ENCODE measurements at regions not wholly inside any gene's neighbourhood (a gene's known extent, or its start where the extent isn't known, plus 50 kb on each side); places are given as distances from the start of the nearest gene placed in this dataset.

DNA sequence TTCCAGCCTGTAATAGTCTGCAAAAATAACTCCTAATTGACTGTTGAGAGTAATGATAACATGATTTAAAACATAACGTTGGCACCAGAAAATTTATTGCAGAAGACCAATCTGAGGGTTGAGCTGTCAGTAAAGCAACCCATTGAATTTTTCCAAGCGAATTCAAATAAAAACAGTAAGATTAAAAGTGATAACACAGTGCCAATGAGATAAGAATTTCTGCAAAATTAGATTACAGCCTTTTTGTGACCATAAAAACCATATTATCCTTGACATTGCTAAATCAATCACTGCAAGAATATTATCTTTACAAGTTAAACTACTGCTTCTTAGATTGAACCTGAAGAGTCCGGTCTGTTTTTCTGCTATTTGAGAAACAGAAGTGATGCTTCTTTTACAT is 341.4 kb downstream of the CDH11 start:
- intact Hi-C loops (cut with DNase I), result no loop called here

DNA sequence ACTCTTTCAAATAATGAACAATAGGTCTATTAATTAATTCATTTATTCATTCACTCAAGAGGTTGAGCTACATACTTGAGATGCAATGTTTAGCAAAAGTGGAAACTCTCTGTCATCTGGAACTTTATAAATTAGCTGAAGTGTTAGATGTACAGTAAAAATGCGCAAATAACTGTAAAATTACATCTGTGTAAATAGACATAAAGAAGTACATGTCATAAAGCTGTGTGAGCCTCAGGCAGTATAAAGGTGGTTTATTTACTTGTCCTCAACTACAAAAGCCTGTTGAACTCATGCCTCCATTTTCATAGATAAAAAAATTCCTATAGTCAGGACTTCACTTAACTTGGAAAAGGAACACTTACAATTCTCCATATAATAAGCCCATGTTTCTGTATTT is 343.1 kb downstream of the CDH11 start:
- intact Hi-C loops (cut with DNase I), result no loop called here
- Histone ChIP-seq H3K4me3 (no peak overlapping the region), H3K27me3 (replicated peaks; ENCODE audit: insufficient read depth) (no peaks in the 10 kb centered on the region), H3K9me3 (no peaks in the 10 kb centered on the region), H3K27ac (no peak overlapping the region), H3K36me3 (no peaks in the 10 kb centered on the region), H3K4me1 (replicated peaks) (no peaks in the 10 kb centered on the region)
- WGBS, result 45% methylated on average over 1 of the region's 1 CpG
- TF ChIP-seq, protein P1, sequence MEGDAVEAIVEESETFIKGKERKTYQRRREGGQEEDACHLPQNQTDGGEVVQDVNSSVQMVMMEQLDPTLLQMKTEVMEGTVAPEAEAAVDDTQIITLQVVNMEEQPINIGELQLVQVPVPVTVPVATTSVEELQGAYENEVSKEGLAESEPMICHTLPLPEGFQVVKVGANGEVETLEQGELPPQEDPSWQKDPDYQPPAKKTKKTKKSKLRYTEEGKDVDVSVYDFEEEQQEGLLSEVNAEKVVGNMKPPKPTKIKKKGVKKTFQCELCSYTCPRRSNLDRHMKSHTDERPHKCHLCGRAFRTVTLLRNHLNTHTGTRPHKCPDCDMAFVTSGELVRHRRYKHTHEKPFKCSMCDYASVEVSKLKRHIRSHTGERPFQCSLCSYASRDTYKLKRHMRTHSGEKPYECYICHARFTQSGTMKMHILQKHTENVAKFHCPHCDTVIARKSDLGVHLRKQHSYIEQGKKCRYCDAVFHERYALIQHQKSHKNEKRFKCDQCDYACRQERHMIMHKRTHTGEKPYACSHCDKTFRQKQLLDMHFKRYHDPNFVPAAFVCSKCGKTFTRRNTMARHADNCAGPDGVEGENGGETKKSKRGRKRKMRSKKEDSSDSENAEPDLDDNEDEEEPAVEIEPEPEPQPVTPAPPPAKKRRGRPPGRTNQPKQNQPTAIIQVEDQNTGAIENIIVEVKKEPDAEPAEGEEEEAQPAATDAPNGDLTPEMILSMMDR (IDR thresholded peaks at IDR 0.05), result no peak
- no peak for TF ChIP-seq POLR2A (IDR thresholded peaks at IDR 0.05)
- TF ChIP-seq POLR2AphosphoS5 (IDR thresholded peaks at IDR 0.05), result no peak
- DNase-seq (ENCODE audit: low spot score), result no peak

More for the DNA sequence above, 341.4 kb downstream of the CDH11 start:
- TF ChIP-seq, protein P1 (IDR thresholded peaks at IDR 0.05), result no peak
- no peak for TF ChIP-seq POLR2A (IDR thresholded peaks at IDR 0.05)
- TF ChIP-seq POLR2AphosphoS5 (IDR thresholded peaks at IDR 0.05), result no peak
- Histone ChIP-seq H3K4me1 (replicated peaks) (no peaks in the 10 kb centered on the region), H3K27ac (no peak overlapping the region), H3K9me3 (no peaks in the 10 kb centered on the region), H3K27me3 (replicated peaks; ENCODE audit: insufficient read depth) (no peaks in the 10 kb centered on the region), H3K36me3 (no peaks in the 10 kb centered on the region), H3K4me3 (no peak overlapping the region)
- WGBS, result 61% methylated on average over 3 of the region's 3 CpGs
- no peak for DNase-seq (ENCODE audit: low spot score)

DNA sequence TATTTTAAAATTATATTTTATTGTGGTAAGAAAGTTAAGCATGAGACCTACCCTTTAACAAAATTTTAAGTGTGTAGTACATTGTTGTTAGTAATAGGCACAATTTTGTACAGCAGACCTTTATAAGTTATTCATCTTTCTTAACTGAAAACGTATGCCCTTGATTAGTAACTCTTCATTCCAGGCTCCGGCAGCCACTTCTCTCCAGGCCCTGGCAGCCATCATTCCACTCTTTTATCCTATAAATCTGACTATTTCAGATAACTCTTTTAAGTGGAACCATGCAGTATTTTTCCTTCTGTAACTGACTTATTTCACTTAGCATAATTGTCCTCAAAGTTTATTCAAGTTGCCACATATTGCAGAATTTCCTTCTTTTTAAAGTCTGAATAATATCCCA is 348.2 kb downstream of the CDH11 start:
- 74% methylated on average over 2 of the region's 2 CpGs for WGBS
- H3K36me3 ChIP-seq, result no peaks in the 10 kb centered on the region
- no peaks in the 10 kb centered on the region for H3K27me3 ChIP-seq (replicated peaks; ENCODE audit: insufficient read depth)
- H3K4me1 ChIP-seq (replicated peaks), result peaks cover 4% of the 10 kb centered on the region
- no peak for DNase-seq (ENCODE audit: low spot score)
- H3K4me3 ChIP-seq, result no peak overlapping the region
- TF ChIP-seq, protein P1 (IDR thresholded peaks at IDR 0.05), result no peak
- no peak for TF ChIP-seq POLR2AphosphoS5 (IDR thresholded peaks at IDR 0.05)
- TF ChIP-seq POLR2A (IDR thresholded peaks at IDR 0.05), result no peak
- H3K9me3 ChIP-seq, result no peaks in the 10 kb centered on the region
- intact Hi-C loops (cut with DNase I), result no loop called here
- H3K27ac ChIP-seq, result no peak overlapping the region

DNA sequence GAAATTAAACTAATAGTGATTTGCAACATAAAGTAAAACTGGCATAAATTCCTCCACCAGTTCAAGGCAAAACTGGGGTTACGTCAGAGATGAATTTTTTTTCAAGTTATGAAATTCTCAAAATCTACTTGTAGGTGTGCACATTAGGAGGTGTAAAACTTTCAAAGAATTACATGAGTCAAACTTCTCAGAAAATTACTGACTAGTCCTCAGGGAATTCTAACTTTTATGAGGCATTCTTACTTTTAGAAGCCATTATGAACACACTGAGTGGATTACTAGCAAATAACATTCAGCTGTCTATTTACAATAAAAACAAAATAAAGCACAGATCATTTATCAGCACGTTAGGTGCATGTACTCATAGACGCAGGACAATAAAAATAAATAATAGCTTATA is 348.7 kb downstream of the CDH11 start:
- Histone ChIP-seq H3K4me3 (no peak overlapping the region), H3K9me3 (no peaks in the 10 kb centered on the region), H3K4me1 (replicated peaks) (peaks cover 4% of the 10 kb centered on the region), H3K27ac (no peak overlapping the region), H3K36me3 (no peaks in the 10 kb centered on the region), H3K27me3 (replicated peaks; ENCODE audit: insufficient read depth) (no peaks in the 10 kb centered on the region)
- no peak for DNase-seq (ENCODE audit: low spot score)
- TF ChIP-seq POLR2AphosphoS5 (IDR thresholded peaks at IDR 0.05) (no peak), POLR2A (IDR thresholded peaks at IDR 0.05) (no peak)
- TF ChIP-seq, protein P1 (IDR thresholded peaks at IDR 0.05), result no peak
- intact Hi-C loops (cut with DNase I), result no loop called here
- WGBS, result 36% methylated on average over 3 of the region's 3 CpGs

DNA sequence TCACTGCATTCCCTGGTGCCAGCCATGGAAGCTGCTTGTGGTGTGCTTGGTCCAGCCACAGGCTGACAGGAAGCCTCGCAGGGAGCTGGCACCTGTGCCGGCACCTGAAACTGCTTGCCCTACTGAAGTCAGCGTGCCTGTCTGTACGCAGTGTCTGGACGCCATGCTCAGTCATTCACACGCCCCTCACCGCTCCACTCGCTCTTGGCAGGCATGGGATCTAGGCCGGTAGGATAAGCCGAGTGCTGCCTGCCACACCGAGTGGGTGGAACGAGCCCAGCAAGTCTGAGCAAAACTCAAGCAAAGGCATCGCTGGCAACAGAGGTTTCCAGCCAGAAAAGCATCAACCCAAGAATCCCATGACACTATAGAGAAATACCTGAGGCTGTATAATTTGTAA is 350.6 kb downstream of the CDH11 start:
- no peak for TF ChIP-seq POLR2AphosphoS5 (IDR thresholded peaks at IDR 0.05)
- TF ChIP-seq POLR2A (IDR thresholded peaks at IDR 0.05), result no peak
- TF ChIP-seq, protein P1 (IDR thresholded peaks at IDR 0.05), result no peak
- H3K27ac ChIP-seq, result no peak overlapping the region
- no peaks in the 10 kb centered on the region for H3K9me3 ChIP-seq
- 54% methylated on average over 13 of the region's 13 CpGs for WGBS
- no peak overlapping the region for H3K4me3 ChIP-seq
- H3K36me3 ChIP-seq, result no peaks in the 10 kb centered on the region
- H3K4me1 ChIP-seq (replicated peaks), result peaks cover 4% of the 10 kb centered on the region
- DNase-seq (ENCODE audit: low spot score), result no peak
- intact Hi-C loops (cut with DNase I), result no loop called here
- no peaks in the 10 kb centered on the region for H3K27me3 ChIP-seq (replicated peaks; ENCODE audit: insufficient read depth)

Measured in prostate gland (tissue), 2 donors.